K562 (cell line): ENCODE measurements at regions not wholly inside any gene's neighbourhood (a gene's known extent, or its start where the extent isn't known, plus 50 kb on each side); places are given as distances from the start of the nearest gene placed in this dataset.

Experiments
- ADNP ChIP-seq: fragments of 200-800 bp; sonication (Bioruptor generic); IDR thresholded peaks from 2 replicates; pipeline ENCODE4 v1.6.1; 2016; ENCODE audit warnings: missing genetic modification characterization, missing compliant biosample characterization
- ATF2 ChIP-seq: sonication (generic); formaldehyde crosslinking; IDR thresholded peaks from 2 replicates; pipeline ENCODE4 v1.8.1; 2022; ENCODE audit warnings: missing genetic modification reagents
- CAMTA2 ChIP-seq: fragments of 250-450 bp; sonication (Bioruptor Pico); conservative IDR thresholded peaks from 2 replicates; pipeline ENCODE4 v1.5.1; 2022
- CHD2 ChIP-seq: IDR thresholded peaks from 2 replicates; pipeline ENCODE4 v1.6.1; 2011; ENCODE audit warnings: low read depth, low read length
- CSDE1 ChIP-seq, 2 experiments: fragments of 450-650 bp; IDR thresholded peaks; 2 replicates each; pipeline ENCODE4 v1.6.1; 2016; ENCODE audit warnings: mild to moderate bottlenecking in 1 of 2
- EHMT2 ChIP-seq: fragments of 450-650 bp; IDR thresholded peaks from 2 replicates; pipeline ENCODE4 v1.6.1; 2018; ENCODE audit warnings: antibody characterized with exemption
- EZH2 ChIP-seq: IDR thresholded peaks from 2 replicates; pipeline ENCODE4 v1.6.1; 2012; ENCODE audit warnings: low read depth, mild to moderate bottlenecking, inconsistent platforms, low read length, borderline replicate concordance
- FOSL1 ChIP-seq: fragments of 200-800 bp; sonication (Bioruptor generic); conservative IDR thresholded peaks from 2 replicates; pipeline ENCODE4 v1.6.1; 2016; ENCODE audit warnings: missing genetic modification characterization, missing compliant biosample characterization
- HES1 ChIP-seq: fragments of 450-650 bp; IDR thresholded peaks from 2 replicates; pipeline ENCODE4 v1.6.1; 2016; ENCODE audit warnings: low read depth, mild to moderate bottlenecking, moderate library complexity
- MBD2 ChIP-seq: sonication (generic); IDR thresholded peaks from 2 replicates; pipeline ENCODE4 v1.6.1; 2016; ENCODE audit warnings: low read depth, borderline replicate concordance
- NFYB ChIP-seq: IDR thresholded peaks from 2 replicates; pipeline ENCODE4 v1.6.1; 2011; ENCODE audit warnings: mild to moderate bottlenecking, moderate library complexity; ENCODE audit not compliant: insufficient read length; ENCODE audit errors: extremely low read depth
- TCF3 ChIP-seq: sonication (generic); formaldehyde crosslinking; IDR thresholded peaks from 2 replicates; pipeline ENCODE4 v1.4.0; 2020; ENCODE audit warnings: mild to moderate bottlenecking, missing genetic modification reagents
- TFAP4 ChIP-seq: sonication (generic); formaldehyde crosslinking; IDR thresholded peaks from 2 replicates; pipeline ENCODE4 v1.8.0; 2022; ENCODE audit warnings: missing genetic modification reagents, mild to moderate bottlenecking, moderate library complexity, borderline replicate concordance
- ZKSCAN1 ChIP-seq: fragments of 150-350 bp; IDR thresholded peaks from 2 replicates; pipeline ENCODE4 v1.6.1; 2016; ENCODE audit warnings: low read depth, low read length
- ZNF124 ChIP-seq: sonication (generic); formaldehyde crosslinking; IDR thresholded peaks from 2 replicates; pipeline ENCODE4 v1.8.1; 2022; ENCODE audit warnings: missing genetic modification reagents
- ZNF431 ChIP-seq: sonication (generic); formaldehyde crosslinking; IDR thresholded peaks from 2 replicates; pipeline ENCODE4 v1.8.0; 2022; ENCODE audit warnings: mild to moderate bottlenecking, missing genetic modification reagents
- ZNF449 ChIP-seq: fragments of 250-450 bp; sonication (Bioruptor Pico); IDR thresholded peaks from 2 replicates; pipeline ENCODE4 v1.8.0; 2022; ENCODE audit warnings: moderate library complexity, mild to moderate bottlenecking, inconsistent platforms
- ZNF764 ChIP-seq: fragments of 250-450 bp; sonication (Bioruptor Pico); IDR thresholded peaks from 2 replicates; pipeline ENCODE4 v1.4.0; 2020; ENCODE audit warnings: low read depth, mild to moderate bottlenecking, moderate library complexity
- TF ChIP-seq, protein P1 (sequence below), 3 experiments: fragments of 200-800 bp in 1 of 3; sonication (Bioruptor generic) in 1 of 3; sonication (generic) in 1 of 3; formaldehyde crosslinking in 1 of 3; IDR thresholded peaks; 2 replicates each; pipeline versions ENCODE4 v1.6.1 to v1.8.0; 2016 to 2022; ENCODE audit warnings: mild to moderate bottlenecking in 2 of 3, missing compliant biosample characterization in 2 of 3, missing genetic modification characterization in 2 of 3, missing genetic modification reagents in 1 of 3
- TF ChIP-seq, protein P2 (sequence below): fragments of 150-350 bp; conservative IDR thresholded peaks from 2 replicates; pipeline ENCODE4 v1.6.1; 2014; ENCODE audit warnings: low read length

GRCh38 chr17:33908363-33909064, 346.6 kb upstream of the CCL2 start (continued):
- TF ChIP-seq CSDE1 (IDR thresholded peaks at IDR 0.05) (no peak), TFAP4 (CRISPR knock-in tag) (no peak), CHD2 (no peak), MBD2 (peak; percentile 23; the same call in 1 of the 2 replicates), ZNF764 (no peak), EHMT2 (0 out of 2 replicates have a peak, but pooled peaks have one; percentile 43), ADNP (peak; percentile 82), NFYB (no peak), FOSL1 (tag) (peak; percentile 73), ZNF449 (CRISPR knock-in tag) (peak; percentile 96), CAMTA2 (CRISPR knock-in tag) (peak; percentile 92; the same call in 1 of the 2 replicates), HES1 (0 out of 2 replicates have a peak, but pooled peaks have one; percentile 28), ZKSCAN1 (peak; percentile 67; the same call in 1 of the 2 replicates), ATF2 (no peak), ZNF124 (no peak), TCF3 (CRISPR knock-in tag) (0 out of 2 replicates have a peak, but pooled peaks have one; percentile 28), ZNF431 (CRISPR knock-in tag) (no peak), EZH2 (no peak)
- TF ChIP-seq, protein P1, sequence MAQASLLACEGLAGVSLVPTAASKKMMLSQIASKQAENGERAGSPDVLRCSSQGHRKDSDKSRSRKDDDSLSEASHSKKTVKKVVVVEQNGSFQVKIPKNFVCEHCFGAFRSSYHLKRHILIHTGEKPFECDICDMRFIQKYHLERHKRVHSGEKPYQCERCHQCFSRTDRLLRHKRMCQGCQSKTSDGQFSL (CRISPR knock-in tag; IDR thresholded peaks at IDR 0.05) = no peak
- TF ChIP-seq, protein P1 (tag; IDR thresholded peaks at IDR 0.05) = peak in 1 of 2 experiments; percentile 95; a peak in 2 of 4 replicates
- TF ChIP-seq, protein P2, sequence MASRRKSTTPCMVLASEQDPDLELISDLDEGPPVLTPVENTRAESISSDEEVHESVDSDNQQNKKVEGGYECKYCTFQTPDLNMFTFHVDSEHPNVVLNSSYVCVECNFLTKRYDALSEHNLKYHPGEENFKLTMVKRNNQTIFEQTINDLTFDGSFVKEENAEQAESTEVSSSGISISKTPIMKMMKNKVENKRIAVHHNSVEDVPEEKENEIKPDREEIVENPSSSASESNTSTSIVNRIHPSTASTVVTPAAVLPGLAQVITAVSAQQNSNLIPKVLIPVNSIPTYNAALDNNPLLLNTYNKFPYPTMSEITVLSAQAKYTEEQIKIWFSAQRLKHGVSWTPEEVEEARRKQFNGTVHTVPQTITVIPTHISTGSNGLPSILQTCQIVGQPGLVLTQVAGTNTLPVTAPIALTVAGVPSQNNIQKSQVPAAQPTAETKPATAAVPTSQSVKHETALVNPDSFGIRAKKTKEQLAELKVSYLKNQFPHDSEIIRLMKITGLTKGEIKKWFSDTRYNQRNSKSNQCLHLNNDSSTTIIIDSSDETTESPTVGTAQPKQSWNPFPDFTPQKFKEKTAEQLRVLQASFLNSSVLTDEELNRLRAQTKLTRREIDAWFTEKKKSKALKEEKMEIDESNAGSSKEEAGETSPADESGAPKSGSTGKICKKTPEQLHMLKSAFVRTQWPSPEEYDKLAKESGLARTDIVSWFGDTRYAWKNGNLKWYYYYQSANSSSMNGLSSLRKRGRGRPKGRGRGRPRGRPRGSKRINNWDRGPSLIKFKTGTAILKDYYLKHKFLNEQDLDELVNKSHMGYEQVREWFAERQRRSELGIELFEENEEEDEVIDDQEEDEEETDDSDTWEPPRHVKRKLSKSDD = no peak
